Mesenchymal stem cell (in vitro differentiated cells and primary cell): ENCODE measurements at regions not wholly inside any gene's neighbourhood (a gene's known extent, or its start where the extent isn't known, plus 50 kb on each side); places are given as distances from the start of the nearest gene placed in this dataset.

Source experiments
- DNase-seq: peaks from one replicate; pipeline ENCODE4 v3.0.0-alpha.2; 2013
- H2AFZ ChIP-seq: one replicate; pipeline ENCODE4 v1.6.1; 2013; ENCODE audit warnings: low read depth, mild to moderate bottlenecking, control low read depth, inconsistent platforms, low read length, moderate library complexity
- H2AK5ac ChIP-seq: 2 replicates; pipeline ENCODE4 v1.6.1; 2013; ENCODE audit warnings: low read length, moderate library complexity, mild to moderate bottlenecking, inconsistent platforms; ENCODE audit not compliant: severe bottlenecking
- H2BK120ac ChIP-seq: one replicate; pipeline ENCODE4 v1.6.1; 2013; ENCODE audit warnings: low read depth, mild to moderate bottlenecking, inconsistent platforms, low read length, moderate library complexity
- H2BK12ac ChIP-seq, 2 experiments: one replicate each; pipeline ENCODE4 v1.6.1; 2013; ENCODE audit warnings: inconsistent platforms in 2 of 2, low read length in 2 of 2, mild to moderate bottlenecking in 2 of 2, moderate library complexity in 2 of 2, control low read depth in 1 of 2
- H2BK15ac ChIP-seq: one replicate; pipeline ENCODE4 v1.6.1; 2013; ENCODE audit warnings: mild to moderate bottlenecking, low read depth, inconsistent platforms; ENCODE audit not compliant: poor library complexity, severe bottlenecking
- H2BK5ac ChIP-seq: 2 replicates; pipeline ENCODE4 v1.6.1; 2013; ENCODE audit warnings: low read depth, mild to moderate bottlenecking, low read length, control low read depth, inconsistent platforms; ENCODE audit not compliant: poor library complexity, severe bottlenecking
- H3K14ac ChIP-seq, 2 experiments: one replicate each; pipeline ENCODE4 v1.6.1; 2013; ENCODE audit warnings: inconsistent platforms in 2 of 2, low read length in 2 of 2, control low read depth in 1 of 2, mild to moderate bottlenecking in 1 of 2, moderate library complexity in 1 of 2
- H3K18ac ChIP-seq, 2 experiments: one replicate each; pipeline ENCODE4 v1.6.1; 2013; ENCODE audit warnings: inconsistent platforms in 2 of 2, low read length in 2 of 2, control low read depth in 1 of 2, low read depth in 1 of 2, mild to moderate bottlenecking in 1 of 2
- H3K23ac ChIP-seq, 2 experiments: one replicate each; pipeline ENCODE4 v1.6.1; 2013; ENCODE audit warnings: inconsistent platforms in 2 of 2, low read length in 2 of 2, mild to moderate bottlenecking in 2 of 2, moderate library complexity in 2 of 2, control low read depth in 1 of 2
- H3K27ac ChIP-seq: 2 replicates; pipeline ENCODE4 v1.5.1; 2013; ENCODE audit warnings: mild to moderate bottlenecking, moderate library complexity, low read length, control low read depth, inconsistent platforms; ENCODE audit not compliant: poor library complexity, severe bottlenecking
- H3K27me3 ChIP-seq, 2 experiments: 2 replicates each; pipeline versions ENCODE4 v1.6.1 to v1.7.0; 2013; ENCODE audit warnings: low read length in 2 of 2, mild to moderate bottlenecking in 2 of 2, moderate library complexity in 2 of 2, control low read depth in 1 of 2, inconsistent platforms in 1 of 2; ENCODE audit not compliant: control insufficient read depth in 1 of 2, insufficient read depth in 1 of 2
- H3K36me3 ChIP-seq, 2 experiments: 2 replicates each; pipeline versions ENCODE4 v1.6.1 to v1.7.0; 2013; ENCODE audit warnings: low read length in 2 of 2, control low read depth in 1 of 2, inconsistent platforms in 1 of 2, low read depth in 1 of 2, mild to moderate bottlenecking in 1 of 2; ENCODE audit not compliant: insufficient read depth in 2 of 2, control insufficient read depth in 1 of 2
- H3K4ac ChIP-seq, 2 experiments: one replicate each; pipeline ENCODE4 v1.6.1; 2013; ENCODE audit warnings: inconsistent platforms in 2 of 2, low read length in 2 of 2, mild to moderate bottlenecking in 2 of 2, moderate library complexity in 2 of 2, control low read depth in 1 of 2, low read depth in 1 of 2
- H3K4me1 ChIP-seq: 2 replicates; pipeline ENCODE4 v1.6.1; 2013; ENCODE audit warnings: low read depth, low read length, control low read depth; ENCODE audit not compliant: control insufficient read depth, insufficient read depth
- H3K4me2 ChIP-seq: 2 replicates; pipeline ENCODE4 v1.6.1; 2013; ENCODE audit warnings: low read length, mild to moderate bottlenecking, inconsistent platforms; ENCODE audit not compliant: poor library complexity, severe bottlenecking
- H3K4me3 ChIP-seq, 2 experiments: 2 replicates each; pipeline versions ENCODE4 v1.5.1 to v1.7.0; 2013; ENCODE audit warnings: low read length in 2 of 2, mild to moderate bottlenecking in 2 of 2, control low read depth in 1 of 2, low read depth in 1 of 2; ENCODE audit not compliant: insufficient read depth in 1 of 2
- H3K79me1 ChIP-seq: replicated peaks from 2 replicates; pipeline ENCODE4 v1.6.1; 2013; ENCODE audit warnings: mild to moderate bottlenecking, control low read depth, low read length, inconsistent platforms; ENCODE audit not compliant: poor library complexity, severe bottlenecking
- H3K9ac ChIP-seq: 2 replicates; pipeline ENCODE4 v1.7.0; 2013; ENCODE audit warnings: mild to moderate bottlenecking, low read length, moderate library complexity
- H3K9me3 ChIP-seq: 2 replicates; pipeline ENCODE4 v1.7.0; 2013; ENCODE audit warnings: mild to moderate bottlenecking, low read length; ENCODE audit not compliant: control insufficient read depth
- H4K8ac ChIP-seq: one replicate; pipeline ENCODE4 v1.6.1; 2013; ENCODE audit warnings: inconsistent platforms, mild to moderate bottlenecking, low read length, moderate library complexity
- H4K91ac ChIP-seq: one replicate; pipeline ENCODE4 v1.6.1; 2013; ENCODE audit warnings: mild to moderate bottlenecking, low read length, inconsistent platforms
- WGBS: methylation state at CpG from one replicate; pipeline ENCODE4 v1.1.7; 2013; ENCODE audit warnings: mixed read lengths; 5-methylcytosine and 5-hydroxymethylcytosine counted together

- Histone ChIP-seq H2BK5ac (no peak overlapping the region), H2BK120ac (no peak overlapping the region), H3K4ac (no peak overlapping the region), H2BK15ac (no peak overlapping the region), H3K4me3 (no peak overlapping the region), H3K18ac (no peak overlapping the region), H4K8ac (no peak overlapping the region), H3K14ac (no peak overlapping the region), H3K4me1 (peaks cover 4% of the 10 kb centered on the region), H2AK5ac (no peak overlapping the region), H3K23ac (no peak overlapping the region), H3K9me3 (no peaks in the 10 kb centered on the region), H2BK12ac (no peak overlapping the region), H3K9ac (no peak overlapping the region), H3K79me1 (no peaks in the 10 kb centered on the region), H3K36me3 (no peaks in the 10 kb centered on the region), H4K91ac (no peak overlapping the region), H2AFZ (no peak overlapping the region), H3K4me2 (no peak overlapping the region), H3K27ac (no peak overlapping the region), H3K27me3 (no peaks in the 10 kb centered on the region)
- DNase-seq, result no peak
- WGBS, result no CpG with 5 or more reads among the region's 2 CpGs
Measured at GRCh38 chr4:38222892-38223291, 262.7 kb downstream of the PTTG2 start.

- no peak overlapping the region for H3K14ac ChIP-seq
- no peak overlapping the region for H2BK12ac ChIP-seq
- H3K4ac ChIP-seq, result no peak overlapping the region
- H3K18ac ChIP-seq, result no peak overlapping the region
- H3K9me3 ChIP-seq, result no peaks in the 10 kb centered on the region
- H4K8ac ChIP-seq, result no peak overlapping the region
- no peak overlapping the region for H3K23ac ChIP-seq
- no peak overlapping the region for H4K91ac ChIP-seq
- H2AFZ ChIP-seq, result no peak overlapping the region
- no peaks in the 10 kb centered on the region for H3K27me3 ChIP-seq
- no peaks in the 10 kb centered on the region for H3K36me3 ChIP-seq
- H3K79me1 ChIP-seq, result no peaks in the 10 kb centered on the region
- H3K4me1 ChIP-seq, result peaks cover 4% of the 10 kb centered on the region
- H2BK5ac ChIP-seq, result no peak overlapping the region
- H3K4me2 ChIP-seq, result no peak overlapping the region
- no peak overlapping the region for H3K27ac ChIP-seq
- H3K9ac ChIP-seq, result no peak overlapping the region
- DNase-seq, result no peak
- H3K4me3 ChIP-seq, result no peak overlapping the region
- no peak overlapping the region for H2AK5ac ChIP-seq
- H2BK15ac ChIP-seq, result no peak overlapping the region
- WGBS, result no CpG with 5 or more reads among the region's 1 CpG
- no peak overlapping the region for H2BK120ac ChIP-seq
Measured at GRCh38 chr4:38223306-38223705, 263.1 kb downstream of the PTTG2 start.

GRCh38 chr4:38223782-38224236, 263.6 kb downstream of the PTTG2 start:
- H4K8ac ChIP-seq, result no peak overlapping the region
- no peak overlapping the region for H2BK120ac ChIP-seq
- H3K9me3 ChIP-seq, result no peaks in the 10 kb centered on the region
- no peak overlapping the region for H2BK12ac ChIP-seq
- H3K79me1 ChIP-seq, result no peaks in the 10 kb centered on the region
- H2AFZ ChIP-seq, result no peak overlapping the region
- peak overlapping the region; percentile 14 for H3K9ac ChIP-seq
- no peaks in the 10 kb centered on the region for H3K36me3 ChIP-seq
- H3K4me1 ChIP-seq, result peaks cover 4% of the 10 kb centered on the region
- no peak overlapping the region for H2AK5ac ChIP-seq
- DNase-seq, result no peak
- no peak overlapping the region for H3K14ac ChIP-seq
- no peak overlapping the region for H3K4ac ChIP-seq
- 65% methylated on average over 5 of the region's 9 CpGs for WGBS
- H4K91ac ChIP-seq, result no peak overlapping the region
- no peak overlapping the region for H2BK15ac ChIP-seq
- no peak overlapping the region for H3K23ac ChIP-seq
- H2BK5ac ChIP-seq, result no peak overlapping the region
- H3K4me3 ChIP-seq, result no peak overlapping the region
- no peak overlapping the region for H3K18ac ChIP-seq
- H3K4me2 ChIP-seq, result no peak overlapping the region
- no peak overlapping the region for H3K27ac ChIP-seq
- no peaks in the 10 kb centered on the region for H3K27me3 ChIP-seq

- H2AFZ ChIP-seq, result no peak overlapping the region
- H3K4me1 ChIP-seq, result peaks cover 4% of the 10 kb centered on the region
- H3K79me1 ChIP-seq, result no peaks in the 10 kb centered on the region
- no peak overlapping the region for H3K9ac ChIP-seq
- no peak overlapping the region for H3K27ac ChIP-seq
- H3K14ac ChIP-seq, result no peak overlapping the region
- no peak overlapping the region for H2BK12ac ChIP-seq
- H3K27me3 ChIP-seq, result no peaks in the 10 kb centered on the region
- H3K4me2 ChIP-seq, result no peak overlapping the region
- H3K4me3 ChIP-seq, result no peak overlapping the region
- no peak overlapping the region for H3K18ac ChIP-seq
- no peak overlapping the region for H2BK15ac ChIP-seq
- H2AK5ac ChIP-seq, result no peak overlapping the region
- no peak overlapping the region for H2BK5ac ChIP-seq
- WGBS, result 98% methylated on average over 3 of the region's 3 CpGs
- no peak overlapping the region for H4K8ac ChIP-seq
- DNase-seq, result no peak
- H3K4ac ChIP-seq, result no peak overlapping the region
- no peak overlapping the region for H2BK120ac ChIP-seq
- no peak overlapping the region for H4K91ac ChIP-seq
- H3K9me3 ChIP-seq, result no peaks in the 10 kb centered on the region
- no peak overlapping the region for H3K23ac ChIP-seq
- H3K36me3 ChIP-seq, result no peaks in the 10 kb centered on the region
Measured at GRCh38 chr4:38224850-38225249, 264.7 kb downstream of the PTTG2 start.
